Activated naive CD4-positive, alpha-beta T cell treated with anti-CD3 and anti-CD28 coated beads, Interleukin-2, amount 50 U/mL, for 24 hours (primary cell): ENCODE measurements at regions not wholly inside any gene's neighbourhood (a gene's known extent, or its start where the extent isn't known, plus 50 kb on each side); places are given as distances from the start of the nearest gene placed in this dataset.

ENCODE experiments used
- H3K27ac Mint-ChIP-seq: one replicate; pipeline ENCODE4 v1.8.0; 2021; ENCODE audit warnings: mild to moderate bottlenecking, mixed read lengths
- H3K27me3 Mint-ChIP-seq: one replicate; pipeline ENCODE4 v1.8.0; 2021; ENCODE audit warnings: mixed read lengths
- H3K36me3 Mint-ChIP-seq: one replicate; pipeline ENCODE4 v1.8.0; 2021; ENCODE audit warnings: mixed read lengths
- H3K4me1 Mint-ChIP-seq: one replicate; pipeline ENCODE4 v1.8.0; 2021; ENCODE audit warnings: mixed read lengths
- H3K4me3 Mint-ChIP-seq: one replicate; pipeline ENCODE4 v1.8.0; 2021; ENCODE audit warnings: mild to moderate bottlenecking, mixed read lengths
- H3K9me3 Mint-ChIP-seq: one replicate; pipeline ENCODE4 v1.8.0; 2021; ENCODE audit warnings: mixed read lengths

DNA sequence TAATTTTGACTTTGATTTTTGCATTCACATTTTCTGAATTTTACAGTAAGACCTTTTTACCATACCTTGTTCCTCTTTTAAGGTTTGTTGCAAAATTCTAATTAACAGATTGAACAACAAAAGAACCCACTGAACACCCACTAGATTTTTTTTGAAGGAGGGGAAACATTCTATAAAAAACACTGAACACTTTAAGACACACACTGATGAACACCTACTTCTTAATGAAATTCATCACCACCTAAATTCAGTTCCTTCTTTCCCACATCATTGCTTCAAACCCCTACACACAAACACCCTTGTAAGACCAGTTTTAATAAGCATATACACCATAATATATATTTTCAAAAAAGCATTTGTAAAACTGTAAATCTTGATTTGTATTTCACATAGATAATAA lies 559.0 kb upstream of the MEF2C start:
- Mint-ChIP-seq H3K4me1 (no peaks in the 10 kb centered on the region), H3K9me3 (peaks cover 4% of the 10 kb centered on the region), H3K36me3 (no peaks in the 10 kb centered on the region), H3K27ac (no peak overlapping the region), H3K27me3 (no peaks in the 10 kb centered on the region), H3K4me3 (no peak overlapping the region)

DNA sequence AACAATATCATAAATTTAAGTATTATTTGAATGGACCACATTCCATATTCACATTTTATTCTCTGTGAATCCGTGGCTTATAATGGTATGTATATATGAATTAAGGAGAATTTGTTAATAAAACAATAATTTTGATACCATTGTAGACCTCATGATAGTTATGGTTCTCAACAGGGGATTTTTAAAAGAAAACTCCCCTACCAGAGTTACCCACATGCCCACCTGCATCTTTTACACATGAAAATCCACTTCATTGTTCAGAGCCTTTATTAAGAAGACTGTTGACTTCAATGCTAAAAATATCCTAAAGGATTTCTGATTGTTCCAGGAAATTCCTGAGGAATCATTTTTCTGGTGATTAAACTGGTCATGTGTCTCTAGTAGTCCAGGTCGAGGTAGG lies 557.7 kb upstream of the MEF2C start:
- H3K36me3 Mint-ChIP-seq, result no peaks in the 10 kb centered on the region
- peaks cover 4% of the 10 kb centered on the region for H3K9me3 Mint-ChIP-seq
- no peaks in the 10 kb centered on the region for H3K4me1 Mint-ChIP-seq
- H3K27ac Mint-ChIP-seq, result no peak overlapping the region
- no peaks in the 10 kb centered on the region for H3K27me3 Mint-ChIP-seq
- no peak overlapping the region for H3K4me3 Mint-ChIP-seq

DNA sequence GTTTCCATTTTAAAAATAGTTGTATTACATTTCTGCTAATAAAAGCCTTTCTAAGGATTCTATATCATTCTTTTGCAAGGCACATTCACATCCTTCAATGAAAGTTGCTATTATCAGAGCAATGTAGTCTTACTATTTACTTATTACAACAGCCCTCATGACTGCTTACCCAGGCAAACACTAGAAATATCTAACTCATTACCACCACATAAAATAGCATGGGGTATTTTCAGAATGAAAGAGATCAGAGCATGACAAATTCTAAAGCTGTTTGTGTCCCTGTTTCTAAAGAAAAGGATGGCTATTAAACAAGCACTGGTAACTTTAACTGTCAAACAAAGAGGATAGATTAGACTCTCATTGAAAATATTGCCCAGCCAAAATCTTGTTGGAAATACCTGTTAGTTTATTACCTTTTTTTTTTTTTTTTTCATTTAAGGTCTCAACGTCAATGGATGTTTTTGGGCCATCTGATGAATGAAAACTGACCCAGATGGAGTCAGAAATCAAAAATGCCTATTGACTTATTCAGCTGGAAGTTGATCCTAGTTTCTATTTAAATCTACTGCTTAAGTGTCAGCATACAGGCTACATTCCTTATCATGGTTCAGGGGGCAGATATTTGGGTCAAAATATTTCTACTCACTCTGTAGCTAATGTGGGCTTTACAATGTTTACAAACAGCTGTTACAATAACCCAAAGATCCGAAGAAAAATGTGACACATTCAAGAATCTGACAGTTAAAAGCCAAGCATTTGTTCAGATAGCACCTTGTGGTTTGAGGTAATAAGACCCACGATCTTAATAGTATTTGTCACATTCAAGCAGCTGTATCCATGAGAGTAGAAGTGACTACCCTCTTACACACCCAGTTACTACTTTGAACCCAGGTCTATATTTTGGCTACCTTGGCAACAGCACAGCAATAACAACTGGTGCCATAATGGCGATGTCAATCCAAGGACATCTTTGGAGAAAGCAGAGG lies 554.8 kb upstream of the MEF2C start:
- Mint-ChIP-seq H3K9me3 (peaks cover 4% of the 10 kb centered on the region), H3K27ac (no peak overlapping the region), H3K36me3 (no peaks in the 10 kb centered on the region), H3K4me1 (no peaks in the 10 kb centered on the region), H3K4me3 (no peak overlapping the region), H3K27me3 (no peaks in the 10 kb centered on the region)

DNA sequence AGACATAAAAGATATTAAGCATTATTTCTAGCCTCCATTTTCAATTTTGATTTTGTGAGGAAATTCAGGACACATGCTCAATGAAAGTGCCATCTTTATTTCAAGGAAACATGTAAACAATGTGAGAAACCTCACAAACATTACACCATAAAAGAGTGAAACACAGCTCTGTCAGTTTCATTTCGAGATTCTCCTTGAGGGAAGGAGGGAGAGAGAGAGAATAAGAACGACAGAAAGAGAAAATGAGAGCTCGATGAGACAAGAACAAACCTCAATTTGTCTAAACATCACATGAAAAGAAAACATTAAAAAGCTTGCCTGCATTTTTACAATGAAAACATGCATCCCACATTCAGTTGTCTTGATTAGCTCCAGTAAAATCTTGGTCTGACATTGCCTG lies 553.5 kb upstream of the MEF2C start:
- Mint-ChIP-seq H3K27me3 (no peaks in the 10 kb centered on the region), H3K36me3 (no peaks in the 10 kb centered on the region), H3K4me3 (no peak overlapping the region), H3K27ac (no peak overlapping the region), H3K4me1 (no peaks in the 10 kb centered on the region), H3K9me3 (peaks cover 4% of the 10 kb centered on the region)

DNA sequence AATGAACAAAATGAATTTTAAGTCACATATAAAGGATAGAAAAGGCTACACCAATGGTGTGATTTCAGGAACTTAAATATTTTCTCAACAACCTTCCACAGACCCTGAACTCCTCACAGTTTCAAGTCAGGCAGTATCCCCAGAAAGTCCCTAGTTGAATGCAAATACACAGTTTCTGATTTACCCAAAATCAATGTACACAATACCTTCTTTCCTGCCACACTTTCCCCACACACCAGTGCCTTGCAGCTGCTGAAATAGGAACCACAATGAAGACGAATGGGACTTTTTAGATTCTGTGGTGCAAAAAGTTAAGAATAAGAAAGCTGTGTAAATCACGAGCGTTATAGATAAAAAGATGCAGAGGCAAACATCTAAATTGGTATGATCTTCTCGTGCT lies 552.4 kb upstream of the MEF2C start:
- Mint-ChIP-seq H3K9me3 (peaks cover 4% of the 10 kb centered on the region), H3K4me1 (no peaks in the 10 kb centered on the region), H3K36me3 (no peaks in the 10 kb centered on the region), H3K27ac (no peak overlapping the region), H3K4me3 (no peak overlapping the region), H3K27me3 (peaks cover 1% of the 10 kb centered on the region)

DNA sequence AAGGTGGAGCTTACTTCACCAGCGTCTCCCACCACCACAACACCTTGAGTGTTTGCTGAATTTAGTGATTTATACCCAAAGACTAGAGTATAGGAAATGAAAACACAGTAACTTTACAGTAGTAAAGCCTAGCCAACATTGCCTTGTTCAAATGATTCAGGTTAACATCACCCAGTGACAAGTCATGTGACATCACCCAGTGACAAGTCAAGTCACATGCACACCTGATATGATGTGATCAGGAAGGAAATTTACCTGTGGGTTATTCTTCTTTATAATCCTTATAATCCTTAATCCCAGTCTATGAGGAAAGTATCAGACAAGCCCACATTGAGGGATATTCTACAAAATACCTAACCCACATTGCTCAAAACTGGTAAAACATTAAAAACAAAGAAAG lies 545.6 kb upstream of the MEF2C start:
- Mint-ChIP-seq H3K27me3 (peaks cover 1% of the 10 kb centered on the region), H3K36me3 (no peaks in the 10 kb centered on the region), H3K4me1 (no peaks in the 10 kb centered on the region), H3K4me3 (no peak overlapping the region), H3K9me3 (no peaks in the 10 kb centered on the region), H3K27ac (no peak overlapping the region)

DNA sequence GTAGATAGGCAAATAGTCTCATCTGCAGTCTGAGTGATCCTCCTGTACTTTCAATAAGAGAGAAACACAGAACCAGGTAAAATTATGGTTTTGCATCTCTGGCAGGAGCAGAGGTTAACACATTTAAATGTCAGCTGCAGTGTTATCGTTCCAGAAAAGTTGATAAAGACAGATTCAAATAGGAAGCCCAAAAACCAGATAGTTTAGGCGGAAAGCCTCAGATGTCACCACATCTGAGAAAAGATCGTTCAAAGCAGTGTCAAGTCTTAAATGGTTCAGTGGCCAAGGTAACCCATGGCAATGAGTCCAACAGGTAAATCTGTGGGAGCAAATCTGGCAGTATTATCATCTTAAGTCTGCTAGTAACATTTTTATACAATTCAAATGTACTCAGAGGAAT lies 542.1 kb upstream of the MEF2C start:
- no peak overlapping the region for H3K4me3 Mint-ChIP-seq

DNA sequence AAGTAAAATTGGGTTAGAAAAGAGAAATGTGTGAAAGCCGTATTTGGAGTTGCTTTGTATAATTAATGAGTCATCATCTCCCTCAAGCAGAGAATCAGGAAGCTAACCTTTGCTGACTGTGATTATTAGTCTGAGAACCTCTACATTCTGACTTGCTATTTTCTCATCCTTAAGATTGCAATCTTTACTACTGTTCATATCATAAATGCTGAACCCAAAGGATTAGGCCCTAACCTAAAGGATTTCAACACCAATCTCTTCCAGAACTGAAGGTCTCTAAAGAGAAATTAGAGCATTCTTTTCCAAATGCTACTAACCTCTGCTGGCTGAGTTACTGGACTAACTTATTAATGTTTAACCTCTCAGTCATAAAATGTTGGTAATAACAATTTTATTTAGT lies 538.1 kb upstream of the MEF2C start:
- Mint-ChIP-seq H3K27me3 (no peaks in the 10 kb centered on the region), H3K4me3 (no peak overlapping the region), H3K36me3 (no peaks in the 10 kb centered on the region), H3K27ac (no peak overlapping the region), H3K9me3 (peaks cover 7% of the 10 kb centered on the region), H3K4me1 (no peaks in the 10 kb centered on the region)

More for the DNA sequence above, 542.1 kb upstream of the MEF2C start:
- Mint-ChIP-seq H3K27me3 (no peaks in the 10 kb centered on the region), H3K27ac (no peak overlapping the region), H3K36me3 (no peaks in the 10 kb centered on the region), H3K4me1 (no peaks in the 10 kb centered on the region), H3K9me3 (no peaks in the 10 kb centered on the region)

DNA sequence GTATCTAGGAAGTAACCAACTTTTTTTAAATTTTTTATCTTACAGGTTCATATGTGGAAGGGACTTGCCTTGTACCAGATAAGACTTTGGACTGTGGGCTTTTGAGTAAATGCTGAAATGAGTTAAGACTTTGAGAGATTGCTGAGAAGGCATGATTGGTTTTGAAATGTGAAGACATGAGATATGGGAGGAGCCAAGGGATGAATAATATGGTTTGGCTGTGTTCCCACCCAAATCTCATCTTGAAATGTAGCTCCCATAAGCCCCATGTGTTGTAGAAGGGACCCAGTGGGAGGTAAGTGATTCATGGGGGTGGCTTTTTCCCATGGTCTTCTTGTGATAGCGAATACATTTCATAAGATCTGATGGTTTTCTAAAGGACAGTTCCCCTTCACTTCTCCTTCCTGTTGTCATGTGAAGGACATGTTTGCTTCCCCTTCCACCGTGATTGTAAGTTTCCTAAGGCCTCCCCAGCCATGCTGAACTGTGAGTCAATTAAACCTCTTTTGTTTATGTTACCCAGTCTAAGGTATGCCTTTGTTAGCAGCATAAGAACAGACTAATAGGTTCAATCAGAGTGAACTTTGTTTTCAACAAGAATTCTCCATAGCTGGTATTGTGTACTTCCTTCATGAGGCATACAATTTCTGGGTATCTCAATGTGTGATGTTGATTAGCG lies 535.6 kb upstream of the MEF2C start:
- no peak overlapping the region for H3K27ac Mint-ChIP-seq
- peaks cover 7% of the 10 kb centered on the region for H3K9me3 Mint-ChIP-seq
- no peaks in the 10 kb centered on the region for H3K27me3 Mint-ChIP-seq
- H3K36me3 Mint-ChIP-seq, result no peaks in the 10 kb centered on the region
- H3K4me3 Mint-ChIP-seq, result no peak overlapping the region
- no peaks in the 10 kb centered on the region for H3K4me1 Mint-ChIP-seq

DNA sequence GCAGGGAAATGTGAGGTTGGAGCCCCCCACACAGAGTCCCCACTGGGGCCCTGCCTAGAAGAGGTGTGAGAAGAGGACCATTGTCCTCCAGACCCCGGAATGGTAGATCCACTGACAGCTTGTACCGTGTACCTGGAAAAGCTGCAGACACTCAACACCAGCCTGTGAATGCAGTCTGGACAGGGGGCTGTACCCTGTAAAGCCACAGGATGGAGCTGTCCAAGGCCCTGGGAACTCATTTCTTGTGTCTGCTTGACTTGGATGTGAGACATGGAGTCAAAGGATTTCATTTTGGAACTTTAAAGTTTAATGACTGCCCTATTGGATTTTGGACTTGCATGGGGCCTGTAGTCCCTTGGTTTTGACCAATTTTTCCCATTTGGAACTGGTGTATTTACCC lies 535.0 kb upstream of the MEF2C start:
- Mint-ChIP-seq H3K4me3 (no peak overlapping the region), H3K4me1 (no peaks in the 10 kb centered on the region), H3K27me3 (no peaks in the 10 kb centered on the region), H3K27ac (no peak overlapping the region), H3K36me3 (no peaks in the 10 kb centered on the region), H3K9me3 (peaks cover 7% of the 10 kb centered on the region)

DNA sequence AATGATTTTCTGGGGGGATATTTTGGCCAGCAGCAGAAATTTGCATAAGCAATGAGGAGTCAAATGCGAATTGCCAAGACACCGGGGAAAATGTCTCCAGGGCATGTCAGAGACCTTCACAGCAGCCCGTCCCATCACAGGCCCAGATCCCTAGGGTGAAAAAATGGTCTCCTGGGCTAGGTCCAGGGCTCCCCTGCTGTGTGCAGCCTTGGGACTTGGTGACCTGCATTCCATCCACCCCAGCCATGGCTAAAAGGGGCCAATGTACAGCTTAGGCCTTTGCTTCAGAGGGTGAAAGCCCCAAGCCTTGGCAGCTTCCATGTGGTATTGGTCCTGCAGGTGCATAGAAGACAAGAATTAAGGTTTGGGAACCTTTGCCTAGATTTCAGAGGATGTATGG lies 534.5 kb upstream of the MEF2C start:
- H3K27ac Mint-ChIP-seq, result no peak overlapping the region
- H3K27me3 Mint-ChIP-seq, result no peaks in the 10 kb centered on the region

DNA sequence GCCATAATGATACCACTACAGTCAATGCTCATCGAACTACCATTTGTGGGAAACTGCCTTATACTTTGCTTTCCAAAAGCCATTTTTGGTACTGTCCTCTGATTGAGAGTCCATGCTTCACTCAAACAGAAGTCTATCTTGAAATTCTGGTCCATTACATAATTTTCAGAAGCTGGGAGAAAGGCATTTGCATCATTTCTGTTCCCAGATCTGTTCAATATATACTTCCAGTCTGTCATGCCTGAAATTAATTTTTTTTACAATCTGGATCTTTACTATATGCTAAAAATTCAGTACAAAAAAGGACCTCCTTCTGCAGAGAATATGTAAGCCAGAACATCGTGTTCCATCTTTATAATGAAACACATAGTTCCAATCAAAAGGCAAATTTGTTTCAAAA lies 528.9 kb upstream of the MEF2C start:
- no peak overlapping the region for H3K27ac Mint-ChIP-seq
- H3K4me1 Mint-ChIP-seq, result no peaks in the 10 kb centered on the region

More for the DNA sequence above, 534.5 kb upstream of the MEF2C start:
- Mint-ChIP-seq H3K4me3 (no peak overlapping the region), H3K4me1 (no peaks in the 10 kb centered on the region), H3K36me3 (no peaks in the 10 kb centered on the region), H3K9me3 (peaks cover 7% of the 10 kb centered on the region)

DNA sequence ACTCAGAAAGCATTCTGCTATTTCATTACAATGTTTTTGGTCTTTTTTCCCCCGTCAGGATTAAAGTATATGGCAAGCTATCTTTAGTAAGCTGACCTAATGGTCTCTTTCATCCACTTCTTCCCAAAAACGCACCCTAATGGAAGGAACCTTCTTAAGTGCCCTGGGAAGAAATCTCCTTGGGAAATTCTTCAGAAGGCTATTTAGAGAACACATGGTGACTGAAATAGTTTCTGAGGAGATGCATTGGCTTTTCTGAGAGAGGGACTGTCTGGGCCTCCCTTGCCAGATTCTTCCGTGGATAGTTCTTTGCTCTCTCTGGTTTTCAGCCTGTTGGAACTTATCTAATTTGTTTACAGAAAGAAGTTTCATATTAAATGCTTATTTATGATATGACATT lies 524.1 kb upstream of the MEF2C start:
- Mint-ChIP-seq H3K27ac (peak overlapping the region; percentile 48), H3K36me3 (no peaks in the 10 kb centered on the region), H3K9me3 (no peaks in the 10 kb centered on the region), H3K4me1 (no peaks in the 10 kb centered on the region), H3K4me3 (no peak overlapping the region), H3K27me3 (no peaks in the 10 kb centered on the region)

More for the DNA sequence above, 528.9 kb upstream of the MEF2C start:
- Mint-ChIP-seq H3K36me3 (no peaks in the 10 kb centered on the region), H3K27me3 (no peaks in the 10 kb centered on the region), H3K9me3 (no peaks in the 10 kb centered on the region), H3K4me3 (no peak overlapping the region)

DNA sequence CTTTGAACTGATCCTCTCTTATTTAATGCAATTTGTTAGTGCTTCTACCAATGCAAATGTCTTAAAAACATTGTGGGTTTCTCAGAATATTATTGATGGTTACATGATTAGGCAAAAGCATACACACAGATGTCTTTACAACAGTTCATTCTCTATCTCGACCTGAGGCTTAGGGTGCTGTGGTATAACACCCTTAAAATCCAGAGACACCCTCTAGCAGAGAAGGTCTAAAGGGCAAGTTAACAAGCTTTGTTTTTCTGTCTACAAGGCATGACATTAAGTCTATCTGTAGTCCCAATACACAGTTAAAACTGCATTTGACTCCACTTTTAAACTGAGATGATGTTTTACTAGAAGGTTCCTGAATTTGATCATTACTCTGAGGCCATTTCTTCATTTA lies 518.7 kb upstream of the MEF2C start:
- no peaks in the 10 kb centered on the region for H3K27me3 Mint-ChIP-seq
- no peak overlapping the region for H3K27ac Mint-ChIP-seq
- no peaks in the 10 kb centered on the region for H3K36me3 Mint-ChIP-seq
- no peaks in the 10 kb centered on the region for H3K4me1 Mint-ChIP-seq
- no peak overlapping the region for H3K4me3 Mint-ChIP-seq
- H3K9me3 Mint-ChIP-seq, result no peaks in the 10 kb centered on the region

DNA sequence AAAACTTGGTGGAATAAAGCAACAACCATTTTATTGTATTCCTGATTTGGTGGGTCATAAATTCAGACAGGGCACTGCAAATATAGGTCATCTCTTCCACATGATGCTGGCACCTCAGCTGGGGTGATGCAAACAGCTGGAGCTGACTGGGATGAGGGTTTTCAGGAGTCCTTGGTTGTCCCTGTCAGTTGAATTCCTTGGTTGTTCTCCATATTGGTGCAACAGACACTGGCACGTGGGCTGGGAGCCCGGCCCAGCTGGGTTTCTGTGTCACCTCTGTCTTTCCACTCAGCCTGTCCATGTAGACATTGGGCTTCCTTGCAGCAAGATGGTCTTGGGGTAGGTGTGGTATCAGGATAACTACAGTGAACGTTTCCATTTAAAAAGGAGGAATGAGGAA lies 518.0 kb upstream of the MEF2C start:
- no peak overlapping the region for H3K27ac Mint-ChIP-seq
- no peaks in the 10 kb centered on the region for H3K36me3 Mint-ChIP-seq
- H3K4me3 Mint-ChIP-seq, result no peak overlapping the region
- no peaks in the 10 kb centered on the region for H3K27me3 Mint-ChIP-seq
- H3K4me1 Mint-ChIP-seq, result no peaks in the 10 kb centered on the region
- no peaks in the 10 kb centered on the region for H3K9me3 Mint-ChIP-seq

DNA sequence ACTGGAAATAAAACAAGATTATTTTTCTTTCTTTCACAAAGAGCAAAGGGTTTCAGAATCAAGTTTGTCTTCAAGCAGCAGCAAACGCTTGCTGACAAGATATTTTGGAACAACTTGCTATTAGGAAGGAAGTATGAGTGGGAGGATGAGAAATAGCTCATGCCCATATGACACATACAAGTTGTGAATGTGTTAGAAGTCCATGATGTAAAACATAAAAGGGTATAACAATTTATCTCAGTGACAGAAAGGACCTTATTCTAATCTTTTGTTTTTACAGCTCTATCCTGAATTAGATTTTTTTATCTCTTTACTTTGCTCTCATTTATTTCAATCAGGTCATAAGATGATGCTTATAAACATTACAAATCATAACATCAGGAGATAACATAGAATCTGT lies 516.6 kb upstream of the MEF2C start:
- no peaks in the 10 kb centered on the region for H3K4me1 Mint-ChIP-seq
- no peaks in the 10 kb centered on the region for H3K27me3 Mint-ChIP-seq
- H3K4me3 Mint-ChIP-seq, result no peak overlapping the region
- H3K27ac Mint-ChIP-seq, result no peak overlapping the region
- H3K9me3 Mint-ChIP-seq, result no peaks in the 10 kb centered on the region
- H3K36me3 Mint-ChIP-seq, result no peaks in the 10 kb centered on the region
